BE2C (cell line): ENCODE measurements at regions not wholly inside any gene's neighbourhood (a gene's known extent, or its start where the extent isn't known, plus 50 kb on each side); places are given as distances from the start of the nearest gene placed in this dataset.

Source experiments
- DNase-seq: peaks from one replicate; pipeline ENCODE4 v3.0.0-alpha.2; 2020
- H3K27me3 ChIP-seq: fragments of 250-450 bp; sonication (Bioruptor Pico); 2 replicates; pipeline ENCODE4 v1.5.1; 2020; ENCODE audit warnings: mild to moderate bottlenecking
- H3K36me3 ChIP-seq: fragments of 250-450 bp; sonication (Bioruptor Pico); 2 replicates; pipeline ENCODE4 v1.5.1; 2020; ENCODE audit warnings: mild to moderate bottlenecking
- H3K4me1 ChIP-seq: fragments of 250-450 bp; sonication (Bioruptor Pico); 2 replicates; pipeline ENCODE4 v1.5.1; 2020
- H3K4me3 ChIP-seq: 2 replicates; pipeline ENCODE4 v1.5.1; 2011; ENCODE audit warnings: low read depth, low read length
- H3K9me3 ChIP-seq: fragments of 250-450 bp; sonication (Bioruptor Pico); 2 replicates; pipeline ENCODE4 v1.5.1; 2020
- CTCF ChIP-seq: IDR thresholded peaks from 2 replicates; pipeline ENCODE4 v1.5.1; 2012; ENCODE audit warnings: mild to moderate bottlenecking, low read depth, low read length

DNA sequence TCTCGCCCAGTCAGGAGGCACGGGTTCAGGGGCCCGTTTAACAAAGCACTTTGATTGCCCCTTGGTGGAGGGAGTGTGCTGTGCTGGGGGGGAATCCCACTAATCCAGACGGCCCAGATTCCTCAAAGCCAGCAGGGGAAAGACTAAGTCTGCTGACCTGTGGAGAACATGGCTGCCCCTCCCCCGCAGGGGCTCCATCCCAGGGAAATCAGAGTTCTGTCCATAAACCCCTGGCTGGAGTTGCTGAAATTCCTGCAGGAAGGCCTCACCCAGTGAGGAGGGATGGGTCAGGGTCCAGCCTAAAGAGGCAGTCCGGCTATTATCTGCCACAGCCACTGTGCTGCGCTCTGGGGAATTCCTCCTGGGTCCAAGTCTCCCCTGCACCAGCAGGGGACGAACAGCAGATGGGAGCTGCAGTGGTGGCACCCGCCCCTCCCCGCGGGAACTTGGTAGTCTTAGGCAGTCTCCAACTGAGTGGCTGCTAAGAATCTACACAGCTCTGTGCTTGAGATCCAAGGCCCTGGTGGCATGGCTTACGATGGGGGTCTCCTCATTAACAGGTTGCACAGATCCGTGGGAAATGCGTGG lies 174.0 kb upstream of the DAB2 start:
- H3K27me3 ChIP-seq: no peaks in the 10 kb centered on the region
- no peaks in the 10 kb centered on the region for H3K36me3 ChIP-seq
- H3K9me3 ChIP-seq: no peaks in the 10 kb centered on the region
- TF ChIP-seq CTCF: no peak
- no peak for DNase-seq
- no peaks in the 10 kb centered on the region for H3K4me1 ChIP-seq
- no peak overlapping the region for H3K4me3 ChIP-seq

- TF ChIP-seq CTCF: no peak
- H3K4me3 ChIP-seq: no peak overlapping the region
- no peaks in the 10 kb centered on the region for H3K9me3 ChIP-seq
- no peak for DNase-seq
- H3K27me3 ChIP-seq: peaks cover 11% of the 10 kb centered on the region; the same call in 1 of the 2 replicates
- H3K36me3 ChIP-seq: no peaks in the 10 kb centered on the region
- H3K4me1 ChIP-seq: no peaks in the 10 kb centered on the region
Measured at GRCh38 chr5:39588179-39588578, 163.4 kb upstream of the DAB2 start.

DNA sequence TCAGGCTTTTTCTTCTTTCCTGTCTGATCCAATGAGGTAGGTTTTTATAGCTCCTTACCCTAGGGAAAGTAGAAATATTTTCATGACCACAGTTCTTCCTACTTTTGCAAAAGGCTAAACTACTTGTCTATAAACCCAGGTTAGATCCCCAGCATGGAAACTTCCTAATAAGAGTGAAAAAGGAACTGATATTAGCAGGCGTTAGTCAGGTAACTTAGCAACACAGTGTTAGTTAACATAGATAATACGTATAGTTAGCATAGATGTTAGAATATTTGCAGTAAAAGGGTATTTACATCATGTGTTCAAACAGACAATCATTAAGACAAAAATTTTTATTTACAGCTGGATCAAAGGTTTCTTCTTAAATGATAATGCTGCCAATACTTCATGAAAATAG lies 162.9 kb upstream of the DAB2 start:
- H3K4me3 ChIP-seq: no peak overlapping the region
- H3K36me3 ChIP-seq: no peaks in the 10 kb centered on the region
- no peaks in the 10 kb centered on the region for H3K4me1 ChIP-seq
- peaks cover 11% of the 10 kb centered on the region; the same call in 1 of the 2 replicates for H3K27me3 ChIP-seq
- no peak for DNase-seq
- TF ChIP-seq CTCF: no peak
- no peaks in the 10 kb centered on the region for H3K9me3 ChIP-seq

- no peaks in the 10 kb centered on the region for H3K4me1 ChIP-seq
- peaks cover 11% of the 10 kb centered on the region; the same call in 1 of the 2 replicates for H3K27me3 ChIP-seq
- H3K36me3 ChIP-seq: no peaks in the 10 kb centered on the region
- H3K9me3 ChIP-seq: no peaks in the 10 kb centered on the region
- TF ChIP-seq CTCF: no peak
- no peak for DNase-seq
- H3K4me3 ChIP-seq: no peak overlapping the region
Measured at GRCh38 chr5:39586185-39586584, 161.4 kb upstream of the DAB2 start.

DNA sequence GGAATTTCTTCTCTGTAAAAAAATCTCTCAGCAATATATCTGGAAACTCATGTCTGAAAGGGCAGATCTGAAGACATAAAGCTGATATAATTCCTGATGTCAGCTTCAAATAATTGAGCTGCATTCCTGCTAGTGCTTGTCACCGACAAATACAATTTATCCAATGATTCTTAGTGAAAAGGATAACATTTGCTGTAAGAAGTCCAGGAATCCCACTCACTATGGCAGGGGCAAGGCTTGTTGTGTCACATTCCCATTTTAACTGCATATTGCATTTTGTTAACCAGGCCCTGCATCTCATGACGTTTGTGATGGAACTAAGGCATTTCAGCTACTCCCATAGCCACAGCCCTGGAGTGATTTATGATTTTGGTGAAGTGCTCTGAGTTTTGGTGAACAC lies 160.1 kb upstream of the DAB2 start:
- no peaks in the 10 kb centered on the region for H3K36me3 ChIP-seq
- no peak for DNase-seq
- H3K4me1 ChIP-seq: no peaks in the 10 kb centered on the region
- no peaks in the 10 kb centered on the region for H3K9me3 ChIP-seq
- no peak for TF ChIP-seq CTCF
- peaks cover 11% of the 10 kb centered on the region; the same call in 1 of the 2 replicates for H3K27me3 ChIP-seq
- no peak overlapping the region for H3K4me3 ChIP-seq

DNA sequence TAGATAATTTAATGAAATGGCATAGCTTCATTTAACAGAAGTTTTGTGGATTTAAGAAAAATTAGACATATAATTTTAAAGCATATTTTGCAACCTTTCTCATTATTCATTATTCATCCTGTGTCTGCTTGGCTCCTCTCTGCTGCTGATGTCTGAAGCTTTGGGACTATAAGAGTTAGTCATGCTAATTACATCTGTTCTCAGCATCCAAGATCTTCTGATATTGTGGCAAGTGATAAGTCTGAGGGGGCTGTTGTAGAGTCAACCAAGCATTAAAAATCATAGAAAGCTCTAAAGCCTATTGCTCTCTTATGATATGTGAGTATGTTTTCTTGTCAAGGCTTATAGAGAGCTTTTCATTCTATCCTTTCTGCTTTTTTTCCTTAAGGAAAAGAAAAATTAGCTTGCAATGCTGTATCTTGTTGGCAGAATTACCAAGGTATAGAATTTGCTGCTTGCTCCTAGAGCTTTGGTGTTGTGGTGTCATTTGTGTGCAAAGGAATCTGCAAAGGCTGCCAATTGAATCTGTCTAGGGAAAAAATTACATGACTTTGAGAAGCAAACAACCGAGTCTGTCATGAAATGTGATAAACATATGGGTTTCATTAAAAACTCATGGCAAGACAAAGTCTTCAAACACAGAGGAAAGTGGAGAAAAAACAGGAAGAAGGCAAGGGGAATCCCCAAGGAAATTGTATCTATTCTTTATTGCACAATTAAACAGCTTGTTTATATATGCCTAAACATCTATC lies 156.1 kb upstream of the DAB2 start:
- no peaks in the 10 kb centered on the region; the same call in 1 of the 2 replicates for H3K27me3 ChIP-seq
- DNase-seq: no peak
- H3K36me3 ChIP-seq: no peaks in the 10 kb centered on the region
- no peaks in the 10 kb centered on the region for H3K9me3 ChIP-seq
- no peak overlapping the region for H3K4me3 ChIP-seq
- no peaks in the 10 kb centered on the region for H3K4me1 ChIP-seq
- no peak for TF ChIP-seq CTCF
